IPS-18c (cell line): ENCODE measurements at regions not wholly inside any gene's neighbourhood (a gene's known extent, or its start where the extent isn't known, plus 50 kb on each side); places are given as distances from the start of the nearest gene placed in this dataset.
"Not testable (repeated sequence)": the region's sequence is repeated elsewhere in the genome, so short reads cannot be mapped to it uniquely, and the experiment has no call there.

ENCODE experiments used
- H3K4me3 ChIP-seq: 2 replicates; pipeline ENCODE4 v1.7.0; 2013; ENCODE audit warnings: low read depth, mild to moderate bottlenecking, low read length, moderate library complexity; ENCODE audit not compliant: insufficient read depth
- H3K9me3 ChIP-seq: one replicate; pipeline ENCODE4 v1.6.1; 2013; ENCODE audit warnings: mild to moderate bottlenecking, low read length, moderate library complexity; ENCODE audit not compliant: control insufficient read depth, insufficient read depth

- H3K9me3 ChIP-seq: no peaks in the 10 kb centered on the region
Observed at GRCh38 chr11:80284946-80285785, 844.3 kb upstream of the TENM4 start.

GRCh38 chr11:80282643-80283042, 841.8 kb upstream of the TENM4 start:
- no peaks in the 10 kb centered on the region for H3K9me3 ChIP-seq
- H3K4me3 ChIP-seq: no peak overlapping the region

More at GRCh38 chr11:80284946-80285785, 844.3 kb upstream of the TENM4 start:
- no peak overlapping the region for H3K4me3 ChIP-seq

- no peak overlapping the region for H3K4me3 ChIP-seq
- no peaks in the 10 kb centered on the region for H3K9me3 ChIP-seq
Observed at GRCh38 chr11:80281194-80281593, 840.4 kb upstream of the TENM4 start.

- H3K4me3 ChIP-seq: no peak overlapping the region
- no peaks in the 10 kb centered on the region for H3K9me3 ChIP-seq
Observed at GRCh38 chr11:80280737-80281136, 839.9 kb upstream of the TENM4 start.

- H3K4me3 ChIP-seq: no peak overlapping the region
- no peaks in the 10 kb centered on the region for H3K9me3 ChIP-seq
Observed at GRCh38 chr11:80261776-80262175, 820.9 kb upstream of the TENM4 start.

GRCh38 chr11:80257319-80258015, 816.6 kb upstream of the TENM4 start:
- H3K9me3 ChIP-seq, H3K4me3 ChIP-seq: not testable (repeated sequence)

GRCh38 chr11:80255021-80255420, 814.2 kb upstream of the TENM4 start:
- Histone ChIP-seq H3K4me3 (no peak overlapping the region), H3K9me3 (no peaks in the 10 kb centered on the region)

GRCh38 chr11:80241766-80242165, 800.9 kb upstream of the TENM4 start:
- no peaks in the 10 kb centered on the region for H3K9me3 ChIP-seq
- no peak overlapping the region for H3K4me3 ChIP-seq

- H3K4me3 ChIP-seq: no peak overlapping the region
- H3K9me3 ChIP-seq: no peaks in the 10 kb centered on the region
Observed at GRCh38 chr11:80240245-80240644, 799.4 kb upstream of the TENM4 start.

- Histone ChIP-seq H3K9me3 (no peaks in the 10 kb centered on the region), H3K4me3 (no peak overlapping the region)
Observed at GRCh38 chr11:80239217-80239616, 798.4 kb upstream of the TENM4 start.

GRCh38 chr11:80227915-80228314, 787.1 kb upstream of the TENM4 start:
- no peaks in the 10 kb centered on the region for H3K9me3 ChIP-seq
- H3K4me3 ChIP-seq: no peak overlapping the region

GRCh38 chr11:80214413-80214812, 773.6 kb upstream of the TENM4 start:
- Histone ChIP-seq H3K4me3 (no peak overlapping the region), H3K9me3 (no peaks in the 10 kb centered on the region)

GRCh38 chr11:80211673-80212072, 770.8 kb upstream of the TENM4 start:
- Histone ChIP-seq H3K9me3 (no peaks in the 10 kb centered on the region), H3K4me3 (no peak overlapping the region)

GRCh38 chr11:80204021-80204420, 763.2 kb upstream of the TENM4 start:
- Histone ChIP-seq H3K4me3 (no peak overlapping the region), H3K9me3 (no peaks in the 10 kb centered on the region)

- no peaks in the 10 kb centered on the region for H3K9me3 ChIP-seq
- no peak overlapping the region for H3K4me3 ChIP-seq
Observed at GRCh38 chr11:80196932-80197554, 756.2 kb upstream of the TENM4 start.

- H3K4me3 ChIP-seq: no peak overlapping the region
- H3K9me3 ChIP-seq: no peaks in the 10 kb centered on the region
Observed at GRCh38 chr11:80196041-80196440, 755.2 kb upstream of the TENM4 start.

- H3K4me3 ChIP-seq: no peak overlapping the region
Observed at GRCh38 chr11:80194625-80195024, 753.8 kb upstream of the TENM4 start.

GRCh38 chr11:80194016-80194415, 753.2 kb upstream of the TENM4 start:
- Histone ChIP-seq H3K9me3 (no peaks in the 10 kb centered on the region), H3K4me3 (no peak overlapping the region)

More at GRCh38 chr11:80194625-80195024, 753.8 kb upstream of the TENM4 start:
- no peaks in the 10 kb centered on the region for H3K9me3 ChIP-seq
